GM21576 (cell line): ENCODE measurements at regions not wholly inside any gene's neighbourhood (a gene's known extent, or its start where the extent isn't known, plus 50 kb on each side); places are given as distances from the start of the nearest gene placed in this dataset.

Source experiments
- ATAC-seq: cut with Tn5 transposase; IDR thresholded peaks from one replicate; pipeline ENCODE4 v1.9.1; 2021; ENCODE audit warnings: mild to moderate bottlenecking, moderate library complexity; ENCODE audit not compliant: unreplicated experiment

- ATAC-seq = no peak
Observed at GRCh38 chr20:12773936-12774335, 234.8 kb upstream of the SPTLC3 start.

- no peak for ATAC-seq
Observed at GRCh38 chr20:12775041-12775440, 233.7 kb upstream of the SPTLC3 start.

DNA sequence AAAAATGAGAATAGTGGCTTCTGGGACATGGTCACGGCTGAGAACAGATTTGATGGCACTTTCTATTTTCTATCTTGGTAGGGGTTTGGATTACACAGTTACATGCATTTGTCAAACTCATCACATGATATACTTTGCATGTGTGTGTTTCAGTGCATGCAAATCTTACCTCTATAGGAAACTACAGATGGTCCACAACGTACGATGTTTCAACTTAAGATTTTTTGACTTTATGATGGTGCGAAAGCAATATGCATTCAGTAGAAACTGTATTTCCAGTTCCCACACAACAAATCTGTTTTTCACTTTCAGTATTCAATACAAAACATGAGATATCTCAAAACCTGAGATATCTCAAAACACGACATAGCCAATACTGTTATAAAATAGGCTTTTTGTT lies 231.8 kb upstream of the SPTLC3 start:
- ATAC-seq = no peak

GRCh38 chr20:12786276-12786675 lies 222.5 kb upstream of the SPTLC3 start:
- ATAC-seq = no peak

- ATAC-seq = no peak
Observed at GRCh38 chr20:12788632-12789299, 220.0 kb upstream of the SPTLC3 start.

- no peak for ATAC-seq
Observed at GRCh38 chr20:12790859-12791258, 217.9 kb upstream of the SPTLC3 start.

- ATAC-seq = no peak
Observed at GRCh38 chr20:12798286-12798685, 210.5 kb upstream of the SPTLC3 start.

DNA sequence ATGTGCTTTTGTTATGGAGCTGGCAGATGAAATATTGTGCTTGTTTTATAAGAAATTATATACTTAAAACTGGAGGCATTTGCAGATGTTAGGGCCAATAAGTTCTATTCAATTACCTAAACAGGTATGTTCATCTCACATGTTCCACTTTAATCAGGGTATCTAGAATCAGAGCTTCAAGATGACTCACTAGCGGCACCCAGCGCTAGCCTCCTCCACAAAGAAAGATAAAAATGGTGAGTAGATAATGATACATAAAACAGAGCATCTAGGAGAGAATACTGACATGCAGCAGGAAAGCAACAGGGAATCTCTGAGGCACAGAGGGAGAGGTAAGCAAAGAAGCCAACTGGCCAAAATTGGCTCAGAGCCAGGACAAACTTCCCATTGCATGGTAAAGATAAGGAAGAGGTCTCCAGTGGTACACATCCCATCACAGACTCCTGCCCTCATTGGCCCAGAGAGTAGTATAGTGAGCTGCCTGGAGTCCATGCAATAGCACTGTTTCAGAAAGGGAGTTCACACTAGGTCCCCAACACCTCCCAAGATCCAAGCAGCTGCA lies 200.7 kb upstream of the SPTLC3 start:
- ATAC-seq = no peak

GRCh38 chr20:12815231-12815768 lies 193.5 kb upstream of the SPTLC3 start:
- no peak for ATAC-seq

GRCh38 chr20:12815778-12816408 lies 192.9 kb upstream of the SPTLC3 start:
- no peak for ATAC-seq

DNA sequence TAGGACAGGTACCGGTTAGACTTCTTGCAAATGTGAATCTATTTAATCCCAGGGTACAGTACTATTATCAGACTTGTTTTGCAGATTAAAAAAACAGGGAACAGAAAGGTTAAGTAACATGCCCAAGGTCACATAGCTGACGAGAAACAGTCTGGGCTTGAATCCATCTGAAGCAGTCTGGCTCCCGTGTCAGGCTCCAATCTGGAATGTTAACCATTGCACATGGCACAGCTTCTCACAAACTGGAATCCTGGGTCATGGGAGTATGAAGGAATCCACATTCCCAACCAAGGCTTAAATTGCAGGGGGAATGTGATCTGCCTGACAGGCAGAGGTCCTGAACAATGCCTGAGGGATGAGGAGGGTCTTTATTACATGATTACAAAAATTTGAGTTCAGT lies 187.5 kb upstream of the SPTLC3 start:
- no peak for ATAC-seq

GRCh38 chr20:12823734-12824133 lies 185.0 kb upstream of the SPTLC3 start:
- no peak for ATAC-seq

DNA sequence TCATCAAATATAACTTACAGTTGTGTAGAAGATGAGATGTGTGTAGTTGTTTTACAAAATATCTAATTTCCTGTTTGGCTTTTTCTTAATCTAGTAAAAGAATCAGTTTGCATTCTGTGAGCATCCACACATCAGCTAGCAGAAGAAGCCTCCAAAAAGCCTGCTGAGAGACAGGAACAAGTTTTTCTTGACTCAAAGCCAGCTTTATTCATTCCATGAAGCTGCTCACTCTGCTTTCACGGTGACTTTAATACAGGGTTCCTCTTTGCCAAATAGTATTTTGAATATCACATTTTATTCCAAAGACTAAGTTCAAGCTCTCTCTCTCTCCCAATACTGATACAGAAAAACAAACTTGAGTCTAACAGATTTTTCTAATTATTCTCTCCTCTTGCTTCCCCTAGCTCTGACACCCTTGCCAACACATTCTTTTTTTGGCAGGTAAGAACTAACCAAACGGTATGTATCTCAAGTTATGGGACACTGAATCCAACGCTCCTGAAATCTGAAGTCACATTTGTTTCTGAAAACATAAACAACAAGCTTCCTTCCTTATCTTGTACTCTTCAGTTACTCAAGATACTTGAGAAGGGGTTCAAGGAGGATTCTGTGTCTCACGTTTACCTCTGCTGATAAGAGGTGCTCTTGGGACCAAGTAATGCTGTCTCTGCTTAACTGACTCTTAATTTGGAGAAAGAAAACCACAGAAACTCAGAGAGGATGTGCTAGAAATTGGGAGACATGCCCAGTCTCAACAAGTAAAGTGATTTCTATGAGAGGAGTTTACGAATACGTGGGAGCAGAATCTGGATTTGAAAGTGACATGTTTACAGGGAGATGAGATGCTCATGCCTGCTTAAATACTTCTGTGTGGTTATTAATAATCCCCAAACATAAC lies 184.2 kb upstream of the SPTLC3 start:
- no peak for ATAC-seq

DNA sequence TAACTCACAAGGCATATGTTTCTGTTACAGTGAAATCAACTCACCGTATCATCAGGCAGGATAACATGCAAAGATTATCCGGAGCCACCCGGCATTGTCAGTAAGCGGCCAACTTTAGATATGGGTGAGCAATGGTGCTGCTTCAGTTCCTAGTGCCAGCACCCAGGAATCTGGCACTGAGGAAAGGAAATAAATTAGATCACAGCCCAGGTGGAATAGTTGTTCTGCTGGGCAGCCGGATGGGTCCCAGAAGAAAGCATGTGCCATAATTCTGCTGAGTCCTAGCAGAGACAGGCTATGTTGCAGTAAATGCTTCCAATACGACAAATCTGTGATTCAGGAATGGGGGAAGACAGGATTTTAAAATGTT lies 183.6 kb upstream of the SPTLC3 start:
- ATAC-seq = no peak

- ATAC-seq = no peak
Observed at GRCh38 chr20:12827816-12828385, 180.9 kb upstream of the SPTLC3 start.

DNA sequence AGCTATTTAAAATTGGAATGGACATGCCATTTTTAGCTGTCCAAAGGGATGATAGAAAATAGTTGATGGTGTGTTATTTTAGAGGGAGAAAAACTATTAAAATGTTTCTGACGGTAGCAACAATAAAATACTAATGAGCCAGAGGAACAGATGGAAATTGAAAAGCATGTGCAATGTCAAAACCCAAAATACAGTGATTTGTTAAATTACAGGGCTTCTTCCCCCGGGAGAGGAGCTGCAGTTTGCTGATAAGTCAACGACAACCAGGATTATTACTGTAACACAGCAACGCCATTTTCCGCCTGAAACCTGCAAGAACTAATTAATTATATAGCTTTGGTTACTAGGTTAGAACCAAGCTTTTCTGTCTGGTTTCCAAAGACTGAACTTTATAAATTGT lies 179.6 kb upstream of the SPTLC3 start:
- no peak for ATAC-seq

- ATAC-seq = no peak
Observed at GRCh38 chr20:12833861-12834260, 174.9 kb upstream of the SPTLC3 start.

- ATAC-seq = no peak
Observed at GRCh38 chr20:12835999-12836398, 172.8 kb upstream of the SPTLC3 start.

DNA sequence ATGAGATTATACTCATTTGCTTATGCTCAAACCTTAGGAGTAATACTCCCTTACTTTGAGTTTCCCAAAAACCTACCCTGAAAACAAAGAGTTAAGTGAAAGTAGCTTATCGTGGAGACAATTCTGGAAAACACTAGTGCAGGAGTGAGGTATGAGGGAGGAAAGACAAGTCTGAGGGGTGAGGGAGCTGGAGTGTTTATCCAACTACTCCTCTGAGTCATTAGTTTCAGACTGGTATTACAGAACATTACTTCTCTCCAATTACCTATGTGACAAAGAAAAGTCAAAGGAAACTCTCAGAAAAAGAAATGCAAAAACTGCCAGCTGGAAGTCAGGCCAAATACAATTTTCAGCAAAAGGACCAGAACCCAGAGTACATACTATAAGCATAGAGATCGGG lies 171.1 kb upstream of the SPTLC3 start:
- ATAC-seq = no peak

GRCh38 chr20:12838261-12838866 lies 170.4 kb upstream of the SPTLC3 start:
- ATAC-seq = no peak

DNA sequence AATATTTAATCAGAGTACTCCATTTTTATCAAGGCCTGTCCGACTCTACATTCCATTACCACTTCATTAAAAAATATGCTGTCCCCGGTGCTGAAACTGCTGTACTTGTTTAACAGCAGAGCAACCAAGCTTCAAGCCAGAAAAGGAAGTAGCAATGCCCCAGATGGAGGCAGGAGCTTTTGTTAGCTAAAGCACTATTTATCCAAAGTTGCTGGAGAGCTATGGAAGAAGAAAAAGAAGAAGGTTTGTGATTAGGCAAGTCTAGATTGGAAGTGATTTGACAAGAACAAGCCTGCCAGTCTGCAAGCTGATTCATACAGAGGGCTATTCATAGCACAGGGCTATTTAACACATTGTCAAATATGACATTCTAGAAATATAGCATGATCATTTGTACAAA lies 160.9 kb upstream of the SPTLC3 start:
- ATAC-seq = no peak
